ENCODE measurements at regions not wholly inside any gene's neighbourhood (a gene's known extent, or its start where the extent isn't known, plus 50 kb on each side); places are given as distances from the start of the nearest gene placed in this dataset.

GRCh38 chr4:29142708-29143107 is 1577.5 kb upstream of the PCDH7 start:
- TF ChIP-seq TCF12 (IDR thresholded peaks at IDR 0.05; ENCODE audit: low read depth, low read length): no peak
- TF ChIP-seq CEBPB (IDR thresholded peaks at IDR 0.05; ENCODE audit: borderline replicate concordance in 1 of 2, low read depth in 2 of 2, low read length in 2 of 2): no peak
- no peak for TF ChIP-seq RAD21 (IDR thresholded peaks at IDR 0.05; ENCODE audit: insufficient read depth, low read depth, low read length)

All from GM12878 (cell line).